Lower leg skin (tissue), 4 donors: ENCODE measurements at regions not wholly inside any gene's neighbourhood (a gene's known extent, or its start where the extent isn't known, plus 50 kb on each side); places are given as distances from the start of the nearest gene placed in this dataset.

Experiments
- DNase-seq, 2 donors: peaks; one replicate each; pipeline ENCODE4 v3.0.0-alpha.2; 2019; ENCODE audit warnings: low spot score in 2 of 2
- H3K4me3 ChIP-seq: fragments of 200-600 bp; sonication (generic); 2 replicates; pipeline ENCODE4 v1.5.1; 2017; ENCODE audit warnings: mild to moderate bottlenecking, low read depth; ENCODE audit not compliant: poor library complexity, severe bottlenecking
- POLR2A ChIP-seq, 2 donors: fragments of 450-650 bp; IDR thresholded peaks; one replicate each; pipeline ENCODE4 v1.6.1; 2016 to 2017; ENCODE audit warnings: antibody characterized with exemption in 2 of 2, mild to moderate bottlenecking in 1 of 2, moderate library complexity in 1 of 2
- WGBS, 2 donors: methylation state at CpG; one replicate each; pipeline ENCODE4 v1.1.5; 2018; 5-methylcytosine and 5-hydroxymethylcytosine counted together
- intact Hi-C: fragments of 100-400 bp; cut with DNase I; formaldehyde crosslinking; loops from one replicate; pipeline ENCODE4 v1.15.0; 2023; ENCODE audit warnings: low total_unique reads
- TF ChIP-seq, protein P1 (sequence below), 3 donors: fragments of 450-650 bp; IDR thresholded peaks; one replicate each; pipeline ENCODE4 v1.5.1; 2016; ENCODE audit warnings: antibody characterized with exemption in 3 of 3, mild to moderate bottlenecking in 3 of 3, moderate library complexity in 2 of 3

DNA sequence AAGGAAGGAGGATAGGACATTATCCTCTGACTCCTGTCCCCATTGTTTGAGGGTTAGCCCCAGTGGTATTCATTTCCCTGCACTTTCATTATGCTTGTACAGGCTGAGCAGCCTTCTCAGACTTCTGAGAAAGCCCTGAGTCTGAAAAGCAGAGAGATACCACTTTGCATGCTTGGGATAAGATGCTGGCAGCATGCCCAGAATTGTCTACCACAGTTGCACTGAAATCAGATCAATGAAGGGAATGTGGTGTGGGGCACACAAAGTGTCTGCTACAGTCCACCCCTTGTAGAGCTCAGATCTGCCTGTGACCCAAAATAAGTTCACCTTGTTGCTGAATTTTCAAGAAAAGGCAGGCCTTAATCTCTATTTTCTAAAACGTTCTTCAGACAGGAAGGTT, 160.6 kb downstream of the CCT6B start:
- no peak overlapping the region for H3K4me3 ChIP-seq
- 61 to 79% methylated on average over 1 of the region's 1 CpG for WGBS, 2 donors
- no peak for TF ChIP-seq POLR2A (IDR thresholded peaks at IDR 0.05)
- TF ChIP-seq, protein P1, sequence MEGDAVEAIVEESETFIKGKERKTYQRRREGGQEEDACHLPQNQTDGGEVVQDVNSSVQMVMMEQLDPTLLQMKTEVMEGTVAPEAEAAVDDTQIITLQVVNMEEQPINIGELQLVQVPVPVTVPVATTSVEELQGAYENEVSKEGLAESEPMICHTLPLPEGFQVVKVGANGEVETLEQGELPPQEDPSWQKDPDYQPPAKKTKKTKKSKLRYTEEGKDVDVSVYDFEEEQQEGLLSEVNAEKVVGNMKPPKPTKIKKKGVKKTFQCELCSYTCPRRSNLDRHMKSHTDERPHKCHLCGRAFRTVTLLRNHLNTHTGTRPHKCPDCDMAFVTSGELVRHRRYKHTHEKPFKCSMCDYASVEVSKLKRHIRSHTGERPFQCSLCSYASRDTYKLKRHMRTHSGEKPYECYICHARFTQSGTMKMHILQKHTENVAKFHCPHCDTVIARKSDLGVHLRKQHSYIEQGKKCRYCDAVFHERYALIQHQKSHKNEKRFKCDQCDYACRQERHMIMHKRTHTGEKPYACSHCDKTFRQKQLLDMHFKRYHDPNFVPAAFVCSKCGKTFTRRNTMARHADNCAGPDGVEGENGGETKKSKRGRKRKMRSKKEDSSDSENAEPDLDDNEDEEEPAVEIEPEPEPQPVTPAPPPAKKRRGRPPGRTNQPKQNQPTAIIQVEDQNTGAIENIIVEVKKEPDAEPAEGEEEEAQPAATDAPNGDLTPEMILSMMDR (IDR thresholded peaks at IDR 0.05), result no peak
- intact Hi-C loops, result no loop called here
- no peak for DNase-seq

DNA sequence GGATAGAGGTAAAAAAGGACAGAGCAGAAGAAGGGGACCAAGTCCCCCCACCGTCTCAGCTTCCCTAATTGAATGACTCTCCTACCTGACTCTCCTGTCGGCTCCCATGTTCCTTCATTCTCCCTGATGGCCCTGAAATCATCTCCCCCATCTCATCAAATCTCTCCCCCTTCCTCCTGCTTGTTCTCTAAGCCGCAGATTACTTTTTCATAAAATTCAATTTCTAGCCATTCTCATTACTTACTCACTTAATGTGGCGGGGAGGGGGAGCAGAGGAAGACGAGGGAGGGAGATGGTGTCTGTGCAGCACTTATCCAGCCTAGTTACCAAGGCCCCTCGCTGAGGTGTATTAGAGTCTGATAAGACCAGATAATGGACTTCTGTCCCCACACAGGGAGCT, 161.5 kb downstream of the CCT6B start:
- intact Hi-C loops, result no loop called here
- no peak for TF ChIP-seq POLR2A (IDR thresholded peaks at IDR 0.05)
- TF ChIP-seq, protein P1 (IDR thresholded peaks at IDR 0.05), result no peak
- no peak overlapping the region for H3K4me3 ChIP-seq
- DNase-seq, result no peak
- WGBS, 2 donors, result 74% methylated on average over 6 of the region's 6 CpGs

DNA sequence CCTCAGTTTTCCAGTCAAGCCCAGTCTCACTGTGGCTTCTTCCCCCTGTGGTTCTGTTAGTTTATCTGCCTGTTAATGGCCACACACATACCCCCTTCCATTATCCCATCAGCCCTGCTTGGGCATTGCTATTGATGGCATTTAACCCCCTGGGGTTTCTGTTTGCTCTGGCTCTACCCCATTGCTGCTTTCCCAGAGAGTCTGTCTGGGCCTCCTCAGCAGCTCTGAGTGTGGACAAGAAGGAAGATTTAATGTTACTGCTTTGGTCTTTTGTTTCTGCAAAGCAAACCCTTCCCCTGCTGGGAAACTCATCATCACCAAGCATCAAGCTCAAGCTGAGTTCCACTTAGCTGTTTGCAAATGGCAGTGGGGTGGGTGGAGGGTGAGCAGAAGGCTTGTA, 162.7 kb downstream of the CCT6B start:
- intact Hi-C loops, result no loop called here

DNA sequence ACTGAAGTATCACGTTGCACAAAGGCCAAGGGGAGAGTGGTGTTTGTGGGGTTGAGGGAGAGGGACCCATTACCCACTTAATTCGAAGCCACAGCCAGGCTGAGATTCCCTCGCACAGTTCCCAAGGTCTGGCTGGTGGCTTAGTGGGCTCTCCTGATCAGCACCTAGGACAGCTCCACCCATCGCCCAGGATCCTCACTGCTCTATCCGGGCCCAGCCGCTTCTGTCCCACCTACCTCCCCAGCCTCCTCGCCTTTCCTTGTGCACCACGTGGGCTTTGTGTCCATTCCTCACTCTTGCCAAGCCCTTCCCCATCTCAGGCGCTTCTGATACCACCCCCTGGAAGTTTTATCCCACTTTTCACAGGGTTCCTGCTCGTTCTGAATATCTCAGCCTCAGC, 163.5 kb downstream of the CCT6B start:
- intact Hi-C loops, result no loop called here
- DNase-seq, result no peak
- TF ChIP-seq, protein P1 (IDR thresholded peaks at IDR 0.05), result no peak
- no peak for TF ChIP-seq POLR2A (IDR thresholded peaks at IDR 0.05)
- 10 to 15% methylated on average over 10 of the region's 10 CpGs for WGBS, 2 donors
- H3K4me3 ChIP-seq, result no peak overlapping the region

More for the DNA sequence above, 162.7 kb downstream of the CCT6B start:
- TF ChIP-seq, protein P1 (IDR thresholded peaks at IDR 0.05), result no peak
- no peak for TF ChIP-seq POLR2A (IDR thresholded peaks at IDR 0.05)
- DNase-seq, result no peak
- H3K4me3 ChIP-seq, result no peak overlapping the region

- 36 to 53% methylated on average over 9 of the region's 9 CpGs for WGBS, 2 donors
- no peak for TF ChIP-seq POLR2A (IDR thresholded peaks at IDR 0.05)
- TF ChIP-seq, protein P1 (IDR thresholded peaks at IDR 0.05), result no peak
- intact Hi-C loops, result no loop called here
- DNase-seq, result no peak
- no peak overlapping the region for H3K4me3 ChIP-seq
Observed at GRCh38 chr17:34793231-34793908, 167.9 kb downstream of the CCT6B start.

- TF ChIP-seq POLR2A (IDR thresholded peaks at IDR 0.05), result no peak
- TF ChIP-seq, protein P1 (IDR thresholded peaks at IDR 0.05), result no peak
- intact Hi-C loops, result no loop called here
- DNase-seq, result no peak
- no peak overlapping the region for H3K4me3 ChIP-seq
- WGBS, 2 donors, result 77 to 93% methylated on average over 6 of the region's 6 CpGs
Observed at GRCh38 chr17:34788696-34789095, 172.6 kb downstream of the CCT6B start.
